Esophagus muscularis mucosa (tissue), 4 donors: ENCODE measurements at regions not wholly inside any gene's neighbourhood (a gene's known extent, or its start where the extent isn't known, plus 50 kb on each side); places are given as distances from the start of the nearest gene placed in this dataset.

Experiments
- EP300 ChIP-seq: sonication (generic); formaldehyde crosslinking; IDR thresholded peaks from one replicate; pipeline ENCODE4 v1.6.1; 2017; ENCODE audit warnings: antibody characterized with exemption
- POLR2A ChIP-seq: fragments of 450-650 bp; IDR thresholded peaks from one replicate; pipeline ENCODE4 v1.6.1; 2017; ENCODE audit warnings: antibody characterized with exemption, moderate library complexity, mild to moderate bottlenecking, low read depth
- POLR2AphosphoS5 ChIP-seq, 2 donors: sonication (generic); formaldehyde crosslinking; IDR thresholded peaks; one replicate each; pipeline ENCODE4 v1.6.1; 2017; ENCODE audit warnings: antibody characterized with exemption in 2 of 2
- TF ChIP-seq, protein P1 (sequence below), 3 experiments: fragments of 200-600 bp in 2 of 3; fragments of 450-650 bp in 1 of 3; sonication (generic) in 2 of 3; IDR thresholded peaks; one replicate each; pipeline ENCODE4 v1.5.1; 2017 to 2019; ENCODE audit warnings: antibody characterized with exemption in 3 of 3, mild to moderate bottlenecking in 2 of 3, moderate library complexity in 1 of 3

- TF ChIP-seq EP300: no peak
- TF ChIP-seq, protein P1, sequence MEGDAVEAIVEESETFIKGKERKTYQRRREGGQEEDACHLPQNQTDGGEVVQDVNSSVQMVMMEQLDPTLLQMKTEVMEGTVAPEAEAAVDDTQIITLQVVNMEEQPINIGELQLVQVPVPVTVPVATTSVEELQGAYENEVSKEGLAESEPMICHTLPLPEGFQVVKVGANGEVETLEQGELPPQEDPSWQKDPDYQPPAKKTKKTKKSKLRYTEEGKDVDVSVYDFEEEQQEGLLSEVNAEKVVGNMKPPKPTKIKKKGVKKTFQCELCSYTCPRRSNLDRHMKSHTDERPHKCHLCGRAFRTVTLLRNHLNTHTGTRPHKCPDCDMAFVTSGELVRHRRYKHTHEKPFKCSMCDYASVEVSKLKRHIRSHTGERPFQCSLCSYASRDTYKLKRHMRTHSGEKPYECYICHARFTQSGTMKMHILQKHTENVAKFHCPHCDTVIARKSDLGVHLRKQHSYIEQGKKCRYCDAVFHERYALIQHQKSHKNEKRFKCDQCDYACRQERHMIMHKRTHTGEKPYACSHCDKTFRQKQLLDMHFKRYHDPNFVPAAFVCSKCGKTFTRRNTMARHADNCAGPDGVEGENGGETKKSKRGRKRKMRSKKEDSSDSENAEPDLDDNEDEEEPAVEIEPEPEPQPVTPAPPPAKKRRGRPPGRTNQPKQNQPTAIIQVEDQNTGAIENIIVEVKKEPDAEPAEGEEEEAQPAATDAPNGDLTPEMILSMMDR (IDR thresholded peaks at IDR 0.05): no peak
- no peak for TF ChIP-seq POLR2A
- TF ChIP-seq POLR2AphosphoS5 (IDR thresholded peaks at IDR 0.05): no peak
These were observed 65.9 kb upstream of the AMZ2 start for GRCh38 chr17:68182011-68182306.
